ENCODE measurements at regions not wholly inside any gene's neighbourhood (a gene's known extent, or its start where the extent isn't known, plus 50 kb on each side); places are given as distances from the start of the nearest gene placed in this dataset.

- DNase-seq (ENCODE audit: extremely low spot score in 2 of 2) = no peak
- Histone ChIP-seq H3K27ac (no peak overlapping the region), H3K9me3 (no peaks in the 10 kb centered on the region), H3K4me1 (no peaks in the 10 kb centered on the region), H3K36me3 (no peaks in the 10 kb centered on the region), H3K4me3 (no peak overlapping the region), H3K27me3 (no peaks in the 10 kb centered on the region)
- intact Hi-C loops (cut with DNase I) = no loop called here
- TF ChIP-seq POLR2AphosphoS5 (IDR thresholded peaks at IDR 0.05; ENCODE audit: insufficient read depth in 1 of 2, low read depth in 1 of 2) (no peak), CTCF (IDR thresholded peaks at IDR 0.05) (no peak), POLR2A (IDR thresholded peaks at IDR 0.05) (no peak)
Measured at GRCh38 chr7:8908889-8909288, 475.5 kb downstream of the NXPH1 start.

- TF ChIP-seq CTCF (IDR thresholded peaks at IDR 0.05) = no peak
- no peak for TF ChIP-seq POLR2AphosphoS5 (IDR thresholded peaks at IDR 0.05; ENCODE audit: insufficient read depth in 1 of 2, low read depth in 1 of 2)
- TF ChIP-seq POLR2A (IDR thresholded peaks at IDR 0.05) = no peak
- Histone ChIP-seq H3K4me1 (no peaks in the 10 kb centered on the region), H3K4me3 (no peak overlapping the region), H3K27ac (no peak overlapping the region), H3K9me3 (no peaks in the 10 kb centered on the region), H3K27me3 (no peaks in the 10 kb centered on the region), H3K36me3 (no peaks in the 10 kb centered on the region)
- intact Hi-C loops (cut with DNase I) = no loop called here
- no peak for DNase-seq (ENCODE audit: extremely low spot score in 2 of 2)
Measured at GRCh38 chr7:8913682-8914081, 480.3 kb downstream of the NXPH1 start.

GRCh38 chr7:8921807-8922206 lies 488.4 kb downstream of the NXPH1 start:
- no peak overlapping the region for H3K27ac ChIP-seq

GRCh38 chr7:8922726-8923125 lies 489.3 kb downstream of the NXPH1 start:
- TF ChIP-seq CTCF (IDR thresholded peaks at IDR 0.05) (no peak), POLR2AphosphoS5 (IDR thresholded peaks at IDR 0.05; ENCODE audit: insufficient read depth in 1 of 2, low read depth in 1 of 2) (no peak), POLR2A (IDR thresholded peaks at IDR 0.05) (no peak)
- Histone ChIP-seq H3K36me3 (no peaks in the 10 kb centered on the region), H3K27me3 (no peaks in the 10 kb centered on the region), H3K27ac (no peak overlapping the region), H3K4me1 (no peaks in the 10 kb centered on the region), H3K4me3 (no peak overlapping the region), H3K9me3 (no peaks in the 10 kb centered on the region)
- no peak for DNase-seq (ENCODE audit: extremely low spot score in 2 of 2)
- intact Hi-C loops (cut with DNase I) = no loop called here

More at GRCh38 chr7:8921807-8922206, 488.4 kb downstream of the NXPH1 start:
- DNase-seq (ENCODE audit: extremely low spot score in 2 of 2) = no peak
- intact Hi-C loops (cut with DNase I) = no loop called here
- Histone ChIP-seq H3K4me3 (no peak overlapping the region), H3K36me3 (no peaks in the 10 kb centered on the region), H3K27me3 (no peaks in the 10 kb centered on the region), H3K4me1 (no peaks in the 10 kb centered on the region), H3K9me3 (no peaks in the 10 kb centered on the region)
- TF ChIP-seq POLR2A (IDR thresholded peaks at IDR 0.05) (no peak), POLR2AphosphoS5 (IDR thresholded peaks at IDR 0.05; ENCODE audit: insufficient read depth in 1 of 2, low read depth in 1 of 2) (no peak)

- H3K4me1 ChIP-seq = no peaks in the 10 kb centered on the region
- no peaks in the 10 kb centered on the region for H3K27me3 ChIP-seq
- no peak for DNase-seq (ENCODE audit: extremely low spot score in 2 of 2)
- no peak overlapping the region for H3K4me3 ChIP-seq
- H3K36me3 ChIP-seq = no peaks in the 10 kb centered on the region
- TF ChIP-seq POLR2AphosphoS5 (IDR thresholded peaks at IDR 0.05; ENCODE audit: insufficient read depth in 1 of 2, low read depth in 1 of 2) = no peak
- TF ChIP-seq POLR2A (IDR thresholded peaks at IDR 0.05) = no peak
- TF ChIP-seq CTCF (IDR thresholded peaks at IDR 0.05) = no peak
- H3K27ac ChIP-seq = no peak overlapping the region
- H3K9me3 ChIP-seq = no peaks in the 10 kb centered on the region
- intact Hi-C loops (cut with DNase I) = no loop called here
Measured at GRCh38 chr7:8923164-8923806, 489.9 kb downstream of the NXPH1 start.
